Smooth muscle cell (in vitro differentiated cells): ENCODE measurements at regions not wholly inside any gene's neighbourhood (a gene's known extent, or its start where the extent isn't known, plus 50 kb on each side); places are given as distances from the start of the nearest gene placed in this dataset.

Source experiments
- DNase-seq: peaks from one replicate; lab custom pipeline; 2025; ENCODE audit not compliant: unreplicated experiment; lab: John Stamatoyannopoulos, UW
- H2AFZ ChIP-seq: fragments of 200-600 bp; sonication (generic); 2 replicates; pipeline ENCODE4 v1.6.0; 2016; ENCODE audit warnings: antibody characterized with exemption, low read depth, mild to moderate bottlenecking
- H3F3A ChIP-seq: fragments of 200-600 bp; sonication (generic); 2 replicates; pipeline ENCODE4 v1.6.0; 2017; ENCODE audit warnings: antibody characterized with exemption, low read depth
- H3K27ac ChIP-seq: fragments of 200-600 bp; sonication (generic); 2 replicates; pipeline ENCODE4 v1.5.1; 2016; ENCODE audit warnings: low read depth, mild to moderate bottlenecking
- H3K27me3 ChIP-seq: fragments of 200-600 bp; sonication (generic); 2 replicates; pipeline ENCODE4 v1.6.1; 2016; ENCODE audit warnings: low read depth, mild to moderate bottlenecking
- H3K36me3 ChIP-seq: fragments of 200-600 bp; sonication (generic); 2 replicates; pipeline ENCODE4 v1.5.1; 2016; ENCODE audit warnings: low read depth
- H3K4me1 ChIP-seq: fragments of 200-600 bp; sonication (generic); 2 replicates; pipeline ENCODE4 v1.5.1; 2016; ENCODE audit warnings: low read depth
- H3K4me2 ChIP-seq: fragments of 200-600 bp; sonication (generic); 2 replicates; pipeline ENCODE4 v1.6.0; 2016; ENCODE audit warnings: mild to moderate bottlenecking
- H3K4me3 ChIP-seq: fragments of 200-600 bp; sonication (generic); 2 replicates; pipeline ENCODE4 v1.5.1; 2016; ENCODE audit warnings: mild to moderate bottlenecking
- H3K79me2 ChIP-seq: fragments of 200-600 bp; sonication (generic); 2 replicates; pipeline ENCODE4 v1.6.0; 2016; ENCODE audit warnings: low read depth, mild to moderate bottlenecking
- H3K9ac ChIP-seq: fragments of 200-600 bp; sonication (generic); 2 replicates; pipeline ENCODE4 v1.6.0; 2016; ENCODE audit warnings: low read depth
- H3K9me3 ChIP-seq: fragments of 200-600 bp; sonication (generic); replicated peaks from 2 replicates; pipeline ENCODE4 v1.5.1; 2016; ENCODE audit warnings: low read depth
- H4K20me1 ChIP-seq: fragments of 200-600 bp; sonication (generic); 2 replicates; pipeline ENCODE4 v1.6.0; 2016; ENCODE audit warnings: low read depth
- CTCF ChIP-seq: fragments of 200-600 bp; sonication (generic); IDR thresholded peaks from 2 replicates; pipeline ENCODE4 v1.5.1; 2017; ENCODE audit warnings: borderline replicate concordance, mild to moderate bottlenecking, antibody characterized with exemption; ENCODE audit not compliant: insufficient read depth, poor library complexity, severe bottlenecking
- WGBS: methylation state at CpG from one replicate; pipeline ENCODE4 v1.1.7; 2016; ENCODE audit warnings: low lambda C conversion rate; 5-methylcytosine and 5-hydroxymethylcytosine counted together

DNA sequence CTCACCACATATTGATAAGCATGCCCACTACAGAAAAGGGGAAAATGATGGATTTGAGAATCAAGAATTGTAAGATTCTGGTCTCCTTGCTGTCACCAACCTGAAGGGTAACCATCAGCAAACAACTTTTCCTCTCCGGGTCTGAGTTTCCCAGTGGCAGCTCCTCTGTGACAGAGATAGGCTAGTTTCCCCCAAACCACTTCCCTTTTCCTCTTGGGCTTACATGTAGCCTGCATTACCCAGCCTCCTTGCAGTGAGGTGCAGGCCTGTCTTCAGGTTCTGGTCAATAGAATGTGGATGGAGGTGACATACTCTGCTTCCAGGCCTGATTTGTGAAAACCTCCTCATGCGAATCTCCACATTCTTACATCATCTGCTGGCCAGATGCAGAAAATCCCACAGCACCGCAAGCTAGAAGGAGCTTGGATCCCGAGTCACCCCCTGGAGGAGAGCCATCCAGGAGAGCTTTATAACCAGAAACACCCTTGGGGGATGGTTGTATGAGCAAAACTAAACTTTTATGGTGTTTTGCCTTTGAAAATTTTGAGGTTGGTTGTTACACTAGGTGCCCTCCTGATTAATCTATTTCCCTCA lies 206.1 kb downstream of the RGS3 start:
- TF ChIP-seq CTCF, result no peak
- Histone ChIP-seq H3K9ac (no peak overlapping the region), H3K4me3 (no peak overlapping the region), H2AFZ (no peak overlapping the region), H3K4me2 (no peak overlapping the region), H3K27ac (no peak overlapping the region), H3K27me3 (no peaks in the 10 kb centered on the region), H4K20me1 (no peaks in the 10 kb centered on the region), H3K9me3 (no peaks in the 10 kb centered on the region), H3F3A (no peaks in the 10 kb centered on the region), H3K4me1 (no peaks in the 10 kb centered on the region), H3K36me3 (no peaks in the 10 kb centered on the region), H3K79me2 (no peaks in the 10 kb centered on the region)
- no peak for DNase-seq
- 79% methylated on average over 4 of the region's 4 CpGs for WGBS

DNA sequence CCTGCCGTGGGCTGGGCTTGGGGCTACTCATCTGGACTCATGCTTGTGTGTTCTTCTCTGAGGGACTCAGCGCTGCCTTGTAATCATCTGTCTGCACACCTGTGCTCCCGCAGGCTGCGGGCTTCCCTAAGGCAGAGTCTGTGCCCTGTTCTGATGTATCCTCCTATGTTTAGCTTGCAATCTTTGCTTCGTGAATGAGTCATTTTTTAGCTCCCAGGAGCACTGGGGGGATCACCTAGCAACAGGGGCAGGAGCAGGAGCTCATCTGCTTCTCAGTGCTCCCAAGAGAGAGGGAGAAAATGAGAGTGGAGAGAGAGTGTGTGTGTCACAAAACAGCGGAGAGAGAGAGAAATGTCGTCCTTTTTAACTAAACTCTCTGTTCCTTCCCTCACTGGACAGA lies 202.4 kb upstream of the ZNF618 start:
- H4K20me1 ChIP-seq, result no peaks in the 10 kb centered on the region
- no peak for TF ChIP-seq CTCF
- no peaks in the 10 kb centered on the region for H3K36me3 ChIP-seq
- H3K27me3 ChIP-seq, result no peaks in the 10 kb centered on the region
- no peak for DNase-seq
- H3K9ac ChIP-seq, result no peak overlapping the region
- no peak overlapping the region for H3K4me3 ChIP-seq
- H3K9me3 ChIP-seq, result no peaks in the 10 kb centered on the region
- H3K27ac ChIP-seq, result no peak overlapping the region
- no peaks in the 10 kb centered on the region for H3K4me1 ChIP-seq
- no peaks in the 10 kb centered on the region for H3F3A ChIP-seq
- H3K4me2 ChIP-seq, result no peak overlapping the region
- H3K79me2 ChIP-seq, result no peaks in the 10 kb centered on the region
- 69% methylated on average over 7 of the region's 7 CpGs for WGBS
- no peak overlapping the region for H2AFZ ChIP-seq

GRCh38 chr9:113674436-113674835 lies 201.7 kb upstream of the ZNF618 start:
- Histone ChIP-seq H3K4me3 (no peak overlapping the region), H3K4me2 (no peak overlapping the region), H3K9me3 (no peaks in the 10 kb centered on the region), H3K79me2 (no peaks in the 10 kb centered on the region), H3K9ac (no peak overlapping the region), H2AFZ (no peak overlapping the region), H3K4me1 (no peaks in the 10 kb centered on the region), H3F3A (no peaks in the 10 kb centered on the region), H3K27ac (peak overlapping the region; percentile 86), H4K20me1 (no peaks in the 10 kb centered on the region), H3K27me3 (no peaks in the 10 kb centered on the region), H3K36me3 (no peaks in the 10 kb centered on the region)
- DNase-seq, result no peak
- no peak for TF ChIP-seq CTCF
- WGBS, result 73% methylated on average over 6 of the region's 6 CpGs

DNA sequence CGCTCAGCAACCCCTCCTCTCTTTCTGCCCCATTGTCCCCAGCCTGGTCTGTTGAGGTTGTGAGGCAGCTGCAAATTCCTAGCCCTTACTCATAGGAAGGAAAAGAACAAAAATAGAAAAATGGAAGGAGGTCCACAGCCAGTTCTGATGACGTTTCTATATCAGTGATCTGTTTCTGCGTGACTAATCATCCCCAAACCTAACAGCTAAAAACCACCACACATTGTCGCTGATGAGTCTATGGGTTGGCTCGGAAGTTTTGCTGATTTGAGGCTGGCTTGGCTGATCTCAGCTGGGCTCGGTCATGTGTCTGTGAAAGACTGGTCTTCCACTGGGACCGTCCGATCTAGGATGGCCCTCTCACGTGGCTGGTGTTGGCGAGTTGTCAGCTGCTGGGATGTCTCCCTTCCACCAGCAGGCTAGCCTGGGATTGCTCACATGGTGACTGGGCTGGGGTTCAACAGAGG lies 200.6 kb upstream of the ZNF618 start:
- Histone ChIP-seq H3K4me1 (no peaks in the 10 kb centered on the region), H3K27me3 (no peaks in the 10 kb centered on the region), H4K20me1 (no peaks in the 10 kb centered on the region), H3K9me3 (no peaks in the 10 kb centered on the region), H3F3A (no peaks in the 10 kb centered on the region), H3K79me2 (no peaks in the 10 kb centered on the region), H3K9ac (peak overlapping the region; percentile 12), H3K27ac (peak overlapping the region; percentile 86), H3K36me3 (no peaks in the 10 kb centered on the region), H2AFZ (no peak overlapping the region), H3K4me2 (no peak overlapping the region), H3K4me3 (no peak overlapping the region)
- no peak for TF ChIP-seq CTCF
- DNase-seq, result no peak
- WGBS, result 33% methylated on average over 10 of the region's 10 CpGs
